BJ (cell line): ENCODE measurements at regions not wholly inside any gene's neighbourhood (a gene's known extent, or its start where the extent isn't known, plus 50 kb on each side); places are given as distances from the start of the nearest gene placed in this dataset.

Experiments
- CTCF ChIA-PET: fragments of 350-600 bp; formaldehyde crosslinking; extraction: SDS; loops from one replicate; lab custom pipeline; 2021; ENCODE audit warnings: antibody characterized with exemption, inconsistent platforms; lab: Yijun Ruan, JAX
- POLR2A ChIA-PET: fragments of 300-600 bp; sonication (Branson Sonifier 250); formaldehyde crosslinking; extraction: SDS; loops from one replicate; lab custom pipeline; 2021; ENCODE audit warnings: antibody characterized with exemption; lab: Charles Lee
- DNase-seq: peaks from one replicate; pipeline ENCODE4 v3.0.0-alpha.2; 2011; ENCODE audit warnings: low read depth
- H3K27me3 ChIP-seq: 2 replicates; pipeline ENCODE4 v1.6.0; 2011; ENCODE audit warnings: low read length; ENCODE audit not compliant: control insufficient read depth, insufficient read depth
- H3K36me3 ChIP-seq: 2 replicates; pipeline ENCODE4 v1.5.1; 2011; ENCODE audit warnings: low read length; ENCODE audit not compliant: control insufficient read depth, insufficient read depth
- H3K4me3 ChIP-seq: 2 replicates; pipeline ENCODE4 v1.5.1; 2011; ENCODE audit warnings: low read depth, mild to moderate bottlenecking, control low read depth, low read length
- CTCF ChIP-seq: IDR thresholded peaks from 2 replicates; pipeline ENCODE4 v1.5.1; 2011; ENCODE audit warnings: low read depth, mild to moderate bottlenecking, control low read depth, inconsistent platforms, low read length, moderate library complexity; ENCODE audit not compliant: insufficient read depth

DNA sequence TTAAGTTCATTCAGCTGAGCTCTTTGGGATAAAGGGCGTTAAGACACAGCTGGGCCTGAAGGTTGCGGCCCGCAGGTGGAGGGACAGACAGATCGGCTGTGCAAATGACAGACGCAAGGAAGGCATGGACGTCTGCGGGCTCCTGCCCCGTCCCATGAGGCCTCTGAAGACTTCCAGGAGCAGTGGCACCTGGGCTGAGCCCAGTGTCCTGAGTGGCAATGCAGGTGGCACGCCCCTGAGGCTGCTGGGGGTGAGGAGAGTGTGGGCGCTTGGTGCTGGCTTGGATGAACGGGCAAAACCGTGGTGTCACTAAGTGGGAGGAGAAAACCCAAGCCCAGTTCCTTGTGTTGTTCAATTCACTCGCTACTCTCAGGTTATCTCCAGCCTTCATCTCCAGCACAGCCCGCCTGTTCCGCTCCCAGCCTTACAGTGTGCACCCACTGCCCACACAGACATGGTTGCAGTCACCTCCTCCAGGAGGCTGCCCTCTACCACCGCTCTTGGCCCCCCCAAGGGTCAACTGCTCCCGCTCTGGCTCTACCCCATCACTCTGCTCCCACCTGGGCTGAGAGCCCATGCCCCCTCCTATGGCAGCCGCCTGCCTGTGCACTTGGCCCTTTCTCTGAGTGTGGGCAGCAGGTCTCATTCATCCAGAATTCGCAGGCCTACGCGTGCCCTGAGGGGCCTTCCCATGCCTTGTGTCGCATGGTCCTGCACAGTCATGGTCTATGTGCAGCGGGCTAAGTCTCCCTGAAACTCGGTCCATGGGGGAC lies 50.3 kb downstream of the PTGR3 start:
- ChIA-PET POLR2A (no interaction called here), CTCF (no interaction called here)
- no peak for DNase-seq
- TF ChIP-seq CTCF, result no peak
- Histone ChIP-seq H3K4me3 (no peak overlapping the region), H3K27me3 (peaks cover 7% of the 10 kb centered on the region), H3K36me3 (no peaks in the 10 kb centered on the region)

GRCh38 chr18:75157851-75158250 lies 51.1 kb downstream of the PTGR3 start:
- TF ChIP-seq CTCF, result no peak
- DNase-seq, result no peak
- Histone ChIP-seq H3K36me3 (no peaks in the 10 kb centered on the region), H3K27me3 (peaks cover 7% of the 10 kb centered on the region), H3K4me3 (no peak overlapping the region)
- ChIA-PET CTCF (no interaction called here), POLR2A (no interaction called here)

DNA sequence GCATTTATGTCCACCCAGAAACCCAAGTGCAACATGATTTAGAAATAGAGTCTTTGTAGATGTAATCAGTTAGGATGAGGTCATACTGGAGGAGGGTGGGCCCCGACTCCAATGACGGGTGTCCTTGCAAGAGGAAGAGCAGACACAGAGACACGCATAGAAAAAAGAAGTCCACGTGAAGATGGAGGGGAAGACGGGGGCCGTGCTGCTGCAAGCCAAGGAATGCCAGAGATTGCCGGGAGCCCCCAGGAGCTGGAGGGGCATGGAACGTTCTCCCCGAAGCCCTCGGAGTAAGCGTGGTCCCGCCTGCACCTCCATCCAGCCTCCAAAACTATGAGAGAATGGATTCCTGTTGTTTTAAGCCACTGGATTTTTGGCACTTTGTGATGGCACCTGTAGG lies 51.6 kb downstream of the PTGR3 start:
- H3K4me3 ChIP-seq, result no peak overlapping the region
- ChIA-PET CTCF (no interaction called here), POLR2A (no interaction called here)
- H3K27me3 ChIP-seq, result peaks cover 7% of the 10 kb centered on the region
- no peak for DNase-seq
- TF ChIP-seq CTCF, result no peak
- no peaks in the 10 kb centered on the region for H3K36me3 ChIP-seq

DNA sequence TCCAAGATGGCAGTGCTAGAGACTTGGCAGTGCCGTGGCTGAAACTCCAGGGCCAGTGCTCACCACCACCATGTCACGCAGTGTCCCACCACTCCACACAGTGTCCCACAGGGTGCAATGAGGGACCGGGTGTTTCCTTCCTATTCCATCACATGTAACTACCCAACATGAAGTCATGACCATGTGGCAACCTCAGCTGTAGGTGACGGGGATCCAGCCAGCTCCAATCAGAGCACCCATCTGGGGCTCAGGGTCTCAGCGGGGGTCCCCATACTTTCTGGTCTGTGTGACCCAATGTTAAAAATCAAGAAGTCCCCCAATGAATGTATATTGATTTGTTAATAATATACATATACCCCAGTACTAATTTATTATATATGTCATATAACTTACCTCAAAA lies 52.1 kb downstream of the PTGR3 start:
- POLR2A ChIA-PET, result no interaction called here
- no peak for DNase-seq
- no peak for TF ChIP-seq CTCF
- no peaks in the 10 kb centered on the region for H3K36me3 ChIP-seq
- H3K4me3 ChIP-seq, result no peak overlapping the region
- H3K27me3 ChIP-seq, result peaks cover 7% of the 10 kb centered on the region
- CTCF ChIA-PET, result no interaction called here

DNA sequence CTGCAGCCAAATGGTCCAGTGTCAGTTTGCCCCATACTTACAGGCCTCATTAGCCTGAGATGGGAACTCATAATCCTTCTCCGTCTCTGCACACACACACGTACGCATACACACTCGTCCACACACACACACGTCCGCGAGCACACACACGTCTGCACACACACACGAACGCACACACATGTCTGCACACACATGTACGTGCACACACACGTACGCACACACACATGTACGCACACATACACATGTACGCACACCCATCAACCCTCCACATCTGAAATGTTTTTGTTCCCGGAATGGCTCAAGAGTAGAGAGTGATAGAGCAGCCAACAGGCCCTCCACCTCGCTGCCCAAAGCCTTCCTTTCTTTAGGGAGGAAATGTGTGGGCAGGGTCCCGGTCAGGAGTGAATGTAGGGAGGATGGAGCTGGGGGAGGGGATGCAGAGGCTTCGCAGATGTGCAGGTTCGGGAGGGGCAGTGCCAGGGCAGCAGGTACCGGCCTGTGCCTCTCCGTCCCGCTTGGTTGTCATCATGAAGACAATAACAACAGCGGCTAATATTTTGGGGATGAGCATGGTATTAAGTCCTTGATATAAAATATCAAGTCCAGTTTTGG lies 52.7 kb downstream of the PTGR3 start:
- POLR2A ChIA-PET, result no interaction called here
- TF ChIP-seq CTCF, result no peak

More for the DNA sequence above, 52.7 kb downstream of the PTGR3 start:
- CTCF ChIA-PET, result no interaction called here
- H3K4me3 ChIP-seq, result no peak overlapping the region
- no peaks in the 10 kb centered on the region for H3K36me3 ChIP-seq
- DNase-seq, result no peak
- peaks cover 5% of the 10 kb centered on the region for H3K27me3 ChIP-seq
